NCI-H524 (cell line): ENCODE measurements at regions not wholly inside any gene's neighbourhood (a gene's known extent, or its start where the extent isn't known, plus 50 kb on each side); places are given as distances from the start of the nearest gene placed in this dataset.

Experiments used
- DNase-seq, 2 experiments: peaks; one replicate each; lab custom pipeline; 2025; lab: John Stamatoyannopoulos, UW

- no peak for DNase-seq
These were observed 204.2 kb upstream of the TBC1D5 start for GRCh38 chr3:17946619-17947018.

DNA sequence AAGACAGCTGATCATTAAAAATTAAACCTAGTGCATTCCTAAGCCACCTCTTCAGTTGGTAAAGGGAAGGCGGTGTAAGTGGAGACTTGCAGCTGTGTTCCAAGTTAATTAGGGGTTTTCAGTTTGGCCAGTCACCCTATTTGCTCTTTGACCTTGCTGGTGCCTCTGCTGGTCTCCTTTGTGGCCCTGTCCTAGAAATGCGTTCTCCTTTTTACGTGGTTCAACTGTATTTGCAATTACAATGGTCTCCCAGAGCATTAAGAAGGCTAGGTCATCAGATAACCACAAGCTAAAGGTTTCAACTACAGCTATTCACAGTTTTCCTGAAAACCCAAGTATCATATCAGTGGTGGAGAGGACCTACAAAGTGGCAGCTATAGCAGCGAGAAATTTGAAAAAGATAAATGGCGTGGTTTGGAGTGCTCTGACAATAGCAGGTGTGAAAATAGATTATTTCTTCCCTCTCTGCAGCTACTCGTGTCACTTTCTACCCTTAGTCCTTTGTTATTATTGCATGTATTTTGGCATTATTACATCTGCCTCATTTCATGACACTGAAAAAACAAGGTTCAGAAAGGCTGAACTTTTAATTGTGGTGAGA lies 203.5 kb upstream of the TBC1D5 start:
- no peak for DNase-seq

DNA sequence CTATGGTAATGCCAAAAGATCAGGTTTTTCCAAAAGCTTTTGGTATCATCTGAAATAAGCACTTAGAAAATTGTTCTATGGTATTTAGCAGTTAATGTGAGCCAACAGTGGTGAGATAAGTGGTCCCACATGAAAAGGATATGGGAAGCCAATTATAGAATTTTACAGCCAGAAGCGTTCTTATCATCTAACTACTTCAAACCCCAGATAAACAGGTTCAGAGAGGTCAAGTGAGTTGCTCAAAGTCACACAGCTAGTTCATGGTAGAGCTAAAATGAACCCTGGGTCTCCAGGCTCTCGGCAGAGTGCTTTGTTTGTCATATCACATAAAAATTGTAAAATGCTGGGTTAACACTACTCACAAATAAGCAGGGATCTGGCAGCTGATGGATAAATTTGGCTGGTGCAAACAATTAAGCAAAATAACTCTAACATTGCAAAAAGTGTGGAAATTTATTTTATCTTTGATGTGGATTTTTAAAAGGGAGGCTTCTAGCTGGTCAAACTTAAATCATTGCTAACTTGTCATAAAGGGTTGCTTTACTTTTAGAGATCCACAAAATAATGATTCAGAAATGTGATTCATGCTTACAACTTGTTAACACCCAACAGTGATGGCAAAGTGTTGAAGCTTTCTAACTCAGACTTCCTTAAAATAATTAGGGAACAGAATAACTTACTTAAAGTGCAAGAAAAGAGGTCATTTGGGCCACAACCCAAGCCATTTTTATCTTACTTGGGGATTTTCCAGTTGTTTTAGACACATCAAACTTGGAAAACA lies 202.8 kb upstream of the TBC1D5 start:
- no peak for DNase-seq

- no peak for DNase-seq
These were observed 200.4 kb upstream of the TBC1D5 start for GRCh38 chr3:17942856-17943255.

- no peak for DNase-seq
These were observed 199.3 kb upstream of the TBC1D5 start for GRCh38 chr3:17941766-17942165.

GRCh38 chr3:17941152-17941551 lies 198.7 kb upstream of the TBC1D5 start:
- DNase-seq = no peak

GRCh38 chr3:17939157-17939556 lies 196.7 kb upstream of the TBC1D5 start:
- no peak for DNase-seq

GRCh38 chr3:17938313-17938712 lies 195.9 kb upstream of the TBC1D5 start:
- no peak for DNase-seq

GRCh38 chr3:17936736-17937480 lies 194.5 kb upstream of the TBC1D5 start:
- DNase-seq = no peak

GRCh38 chr3:17935222-17935621 lies 192.8 kb upstream of the TBC1D5 start:
- peak; percentile 68 to 77 for DNase-seq

DNA sequence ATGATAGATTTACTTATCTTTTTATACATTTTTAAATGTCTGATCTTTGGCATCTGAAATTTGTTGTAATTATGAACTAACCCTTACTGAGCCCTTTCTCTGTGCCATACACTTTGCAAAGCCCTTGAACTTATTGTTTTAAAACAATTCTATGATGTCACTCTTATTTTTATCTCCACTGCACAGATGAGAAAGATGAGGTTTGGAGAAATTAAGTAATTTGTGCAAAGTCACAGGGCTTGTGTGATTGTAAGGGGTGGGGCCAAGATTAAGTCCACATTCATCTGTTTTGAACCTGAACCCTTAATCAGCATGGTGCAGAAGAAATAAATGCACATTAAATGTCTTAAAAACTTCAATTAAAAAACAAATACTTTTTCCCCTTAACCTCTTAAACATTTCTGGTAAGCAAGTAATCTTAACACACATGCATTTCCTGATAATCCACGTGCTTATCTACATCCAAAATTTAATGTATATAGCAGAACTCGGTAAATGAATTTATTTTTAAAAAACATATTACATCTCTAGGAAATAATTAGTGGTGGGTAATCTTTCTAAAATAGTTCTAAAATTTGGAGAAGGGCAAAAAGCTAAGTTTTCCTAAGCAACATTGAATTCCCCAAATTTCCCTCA lies 189.8 kb upstream of the TBC1D5 start:
- DNase-seq = no peak

DNA sequence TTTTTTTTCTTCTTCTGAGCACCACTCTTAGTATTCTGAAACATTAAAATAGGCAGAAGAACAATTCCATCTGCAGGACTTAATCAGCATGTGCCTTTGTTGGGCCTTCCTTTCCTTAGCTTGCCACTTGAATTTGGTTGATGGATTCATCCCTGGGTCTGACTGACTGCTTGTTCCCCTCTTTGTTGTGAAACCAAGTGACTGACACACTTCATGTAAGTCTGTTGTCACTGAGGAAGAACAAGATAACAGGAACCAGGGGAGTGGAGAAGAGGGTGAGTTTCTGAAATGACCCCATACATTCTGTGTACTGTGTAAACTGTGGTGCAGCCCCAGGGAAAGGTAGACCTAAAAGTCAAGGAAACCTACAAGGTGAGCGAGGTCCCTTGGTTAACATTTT lies 188.7 kb upstream of the TBC1D5 start:
- no peak for DNase-seq

GRCh38 chr3:17928502-17929145 lies 186.2 kb upstream of the TBC1D5 start:
- DNase-seq = no peak

DNA sequence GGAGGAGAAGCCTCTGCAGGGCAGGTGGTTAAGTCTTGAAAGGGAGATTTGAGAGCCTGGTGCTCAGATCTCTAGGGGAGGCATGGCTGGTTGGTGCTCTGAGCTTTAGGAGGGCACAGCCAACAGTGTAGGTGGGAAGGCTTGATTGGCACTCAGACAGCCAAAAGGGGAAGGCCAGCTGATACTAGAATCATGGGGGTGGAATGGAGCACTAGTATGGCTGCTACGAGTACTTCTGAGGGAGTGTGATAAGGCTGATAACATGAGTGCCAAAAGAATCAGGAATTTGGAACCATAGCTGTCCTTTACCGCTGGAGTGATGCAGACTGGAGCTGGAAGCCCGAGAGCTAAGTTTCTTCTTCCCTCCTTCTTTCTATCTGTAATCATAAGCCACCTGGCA lies 184.6 kb upstream of the TBC1D5 start:
- DNase-seq = no peak

- DNase-seq = no peak
These were observed 172.9 kb upstream of the TBC1D5 start for GRCh38 chr3:17915341-17915740.

- DNase-seq = no peak
These were observed 170.9 kb upstream of the TBC1D5 start for GRCh38 chr3:17913359-17913758.

- DNase-seq = no peak
These were observed 169.7 kb upstream of the TBC1D5 start for GRCh38 chr3:17911986-17912760.

DNA sequence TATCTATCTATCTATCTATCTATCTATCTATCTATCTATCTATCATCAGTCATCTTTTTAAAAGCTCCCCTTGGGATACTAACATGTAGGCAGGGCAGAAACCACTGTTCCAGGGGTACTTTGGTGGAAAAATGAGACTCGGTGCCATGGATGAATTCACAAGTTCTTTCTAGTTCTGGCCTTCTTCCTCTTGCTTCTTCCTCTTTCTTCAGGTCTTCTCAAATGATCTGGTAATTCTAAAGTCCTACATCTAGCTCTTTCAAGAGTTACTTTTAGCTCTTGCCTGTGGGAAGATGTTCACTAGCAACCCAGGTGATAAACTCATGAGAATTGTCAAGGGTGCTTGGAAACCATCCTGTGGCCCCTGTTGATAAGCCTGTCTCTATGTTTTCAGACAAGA lies 168.5 kb upstream of the TBC1D5 start:
- DNase-seq = no peak

DNA sequence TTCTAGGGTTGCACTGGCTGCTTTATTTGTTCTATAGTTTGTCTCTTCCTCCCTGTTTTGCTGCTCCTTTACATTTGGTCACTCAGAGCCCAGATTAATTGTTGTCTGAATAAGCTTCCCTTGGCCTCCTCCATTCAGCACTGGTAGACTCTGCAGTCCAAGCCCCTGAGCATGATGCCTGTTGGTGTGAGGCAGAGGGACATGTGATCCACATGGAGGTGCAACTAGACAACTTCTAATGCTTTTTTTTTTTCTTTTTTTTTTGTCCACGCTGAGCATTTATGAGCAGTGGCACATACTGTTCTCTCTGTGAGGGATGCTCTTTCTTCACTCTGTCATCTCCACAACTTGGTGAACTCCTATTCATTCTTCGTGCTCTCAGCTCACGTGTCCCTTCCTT lies 167.3 kb upstream of the TBC1D5 start:
- no peak for DNase-seq

DNA sequence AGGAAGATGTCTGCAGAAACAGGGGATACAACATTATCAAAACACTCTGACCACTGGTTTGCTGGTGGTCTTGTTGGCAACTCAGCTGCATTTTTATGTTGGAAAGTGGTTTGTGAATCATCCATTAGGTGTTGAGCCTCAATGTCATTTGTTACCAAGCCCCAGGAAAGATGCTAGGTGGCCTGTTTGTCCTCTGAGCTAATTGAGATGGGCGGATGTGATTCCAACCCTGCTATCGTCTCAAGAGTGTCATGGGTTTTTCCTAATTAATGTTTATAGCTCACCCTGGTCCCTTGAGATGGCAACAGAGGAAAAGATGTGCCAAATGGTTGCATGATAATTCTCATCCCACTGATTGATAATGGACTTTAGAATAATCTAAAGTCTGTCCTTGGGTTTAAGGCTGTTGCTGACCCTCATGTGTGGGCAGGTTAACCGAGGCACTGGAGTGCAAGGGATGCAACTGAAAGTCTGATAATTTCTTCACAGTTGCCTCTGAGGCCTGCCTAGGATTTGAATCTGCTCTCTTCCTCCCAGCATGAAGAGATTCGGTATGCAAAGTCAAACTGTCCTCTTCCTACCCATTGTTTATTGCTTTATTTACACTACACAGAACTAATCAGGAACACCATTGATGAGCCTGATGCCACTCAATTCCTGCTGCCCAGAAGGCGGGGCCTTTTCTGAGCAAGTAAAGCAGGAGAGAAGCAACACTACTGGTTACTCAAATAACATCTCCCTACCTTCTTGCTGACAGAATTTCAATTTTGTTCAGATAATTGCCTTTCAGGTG lies 166.2 kb upstream of the TBC1D5 start:
- no peak for DNase-seq

- peak in 1 of 2 experiments; percentile 32 for DNase-seq
These were observed 163.6 kb upstream of the TBC1D5 start for GRCh38 chr3:17905996-17906395.
